Endothelial cell of umbilical vein (primary cell): ENCODE measurements at regions not wholly inside any gene's neighbourhood (a gene's known extent, or its start where the extent isn't known, plus 50 kb on each side); places are given as distances from the start of the nearest gene placed in this dataset.

Experiments used
- BruUV-seq: library from RNA; stranded (reverse); fragments of 400-500 nt; replicated peaks from 2 replicates; lab custom pipeline; 2021; lab: Mats Ljungman, UMichigan
- CTCF ChIA-PET: fragments of 300-600, 350-600 bp; sonication (Branson Sonifier 250); formaldehyde crosslinking; loops from one replicate; lab custom pipeline; 2021; ENCODE audit warnings: antibody characterized with exemption, inconsistent platforms; lab: Charles Lee
- POLR2A ChIA-PET: fragments of 300-600, 350-600 bp; sonication (Branson Sonifier 250); formaldehyde crosslinking; loops from one replicate; lab custom pipeline; 2021; ENCODE audit warnings: antibody characterized with exemption, inconsistent platforms; lab: Charles Lee
- DNase-seq: peaks from one replicate; pipeline ENCODE4 v3.0.0-alpha.2; 2011; ENCODE audit warnings: low read depth, low spot score
- FAIRE-seq: peaks from 2 replicates; lab custom pipeline; 2011; peaks lifted over from hg19 to GRCh38; lab: Jason Lieb, UNC
- H2AFZ ChIP-seq: 2 replicates; pipeline ENCODE4 v1.6.0; 2012; ENCODE audit warnings: low read depth, low read length, control low read depth, inconsistent platforms
- H3K27ac ChIP-seq: 2 replicates; pipeline ENCODE4 v1.5.1; 2011; ENCODE audit warnings: low read depth, mild to moderate bottlenecking, control low read depth, low read length, moderate library complexity; ENCODE audit not compliant: insufficient read depth
- H3K27me3 ChIP-seq, 2 experiments: 2 replicates each; pipeline versions ENCODE4 v1.6.0 to v1.6.1; 2011; ENCODE audit warnings: low read length in 2 of 2, mixed read lengths in 1 of 2; ENCODE audit not compliant: control insufficient read depth in 2 of 2, insufficient read depth in 2 of 2
- H3K36me3 ChIP-seq, 2 experiments: 2 replicates in 1 of 2; 3 replicates in 1 of 2; pipeline ENCODE4 v1.5.1; 2011; ENCODE audit warnings: low read length in 2 of 2, mild to moderate bottlenecking in 1 of 2, moderate library complexity in 1 of 2; ENCODE audit not compliant: control insufficient read depth in 2 of 2, insufficient read depth in 2 of 2; ENCODE audit errors: extremely low read depth in 1 of 2
- H3K4me1 ChIP-seq: 3 replicates; pipeline ENCODE4 v1.5.1; 2011; ENCODE audit warnings: mild to moderate bottlenecking, low read length; ENCODE audit not compliant: control insufficient read depth, insufficient read depth; ENCODE audit errors: extremely low read depth
- H3K4me2 ChIP-seq: 2 replicates; pipeline ENCODE4 v1.6.1; 2011; ENCODE audit warnings: low read length, control low read depth, mixed read lengths; ENCODE audit not compliant: insufficient read depth
- H3K4me3 ChIP-seq, 3 experiments: fragments of 200-600 bp in 1 of 3; sonication (generic), shearing (Covaris generic) in 1 of 3; replicated peaks in 1 of 3; 2 replicates each; pipeline ENCODE4 v1.5.1; 2011 to 2016; ENCODE audit warnings: control low read depth in 3 of 3, low read length in 3 of 3, mild to moderate bottlenecking in 2 of 3, inconsistent platforms in 1 of 3, low read depth in 1 of 3, moderate library complexity in 1 of 3; ENCODE audit not compliant: insufficient read depth in 1 of 3
- H3K79me2 ChIP-seq: 2 replicates; pipeline ENCODE4 v1.6.0; 2012; ENCODE audit warnings: low read length, inconsistent platforms; ENCODE audit not compliant: control insufficient read depth, insufficient read depth
- H3K9ac ChIP-seq: replicated peaks from 2 replicates; pipeline ENCODE3; 2011; ENCODE audit warnings: low read length, control low read depth; ENCODE audit not compliant: insufficient read depth; ENCODE audit errors: extremely low read depth
- H3K9me1 ChIP-seq: replicated peaks from 3 replicates; pipeline ENCODE4 v1.6.0; 2011; ENCODE audit warnings: mild to moderate bottlenecking, low read length; ENCODE audit not compliant: control insufficient read depth, insufficient read depth; ENCODE audit errors: extremely low read depth
- H3K9me3 ChIP-seq: replicated peaks from 2 replicates; pipeline ENCODE4 v1.5.1; 2012; ENCODE audit warnings: low read length, inconsistent platforms; ENCODE audit not compliant: control insufficient read depth, insufficient read depth
- H4K20me1 ChIP-seq: replicated peaks from 2 replicates; pipeline ENCODE3; 2011; ENCODE audit warnings: mild to moderate bottlenecking, low read length; ENCODE audit not compliant: control insufficient read depth, insufficient read depth; ENCODE audit errors: extremely low read depth
- CTCF ChIP-seq, 2 donors: IDR thresholded peaks; 1 replicate in 1 of 2; 2 replicates in 1 of 2; pipeline ENCODE4 v1.5.1; 2011; ENCODE audit warnings: low read length in 2 of 2, mild to moderate bottlenecking in 2 of 2, moderate library complexity in 2 of 2, control low read depth in 1 of 2, inconsistent platforms in 1 of 2, low read depth in 1 of 2; ENCODE audit not compliant: insufficient read depth in 1 of 2; ENCODE audit errors: extremely low read depth in 1 of 2
- EZH2 ChIP-seq: IDR thresholded peaks from 2 replicates; pipeline ENCODE4 v1.6.1; 2012; ENCODE audit warnings: borderline replicate concordance, low read depth, mild to moderate bottlenecking, moderate library complexity, low read length, inconsistent platforms; ENCODE audit not compliant: severe bottlenecking
- FOS ChIP-seq: IDR thresholded peaks from 2 replicates; pipeline ENCODE4 v1.6.1; 2011; ENCODE audit warnings: mild to moderate bottlenecking, low read length, moderate library complexity, borderline replicate concordance; ENCODE audit not compliant: insufficient read depth
- GATA2 ChIP-seq: IDR thresholded peaks from 2 replicates; pipeline ENCODE4 v1.7.0; 2011; ENCODE audit warnings: low read depth, mild to moderate bottlenecking, moderate library complexity, mixed read lengths, low read length; ENCODE audit not compliant: insufficient read length, insufficient read depth
- JUN ChIP-seq: IDR thresholded peaks from 2 replicates; pipeline ENCODE4 v1.6.1; 2011; ENCODE audit warnings: borderline replicate concordance, low read depth; ENCODE audit not compliant: insufficient read length, insufficient read depth
- MAX ChIP-seq: IDR thresholded peaks from 2 replicates; pipeline ENCODE4 v1.6.1; 2011; ENCODE audit not compliant: insufficient read depth, insufficient read length
- MYC ChIP-seq: IDR thresholded peaks from one replicate; pipeline ENCODE4 v1.6.1; 2011; ENCODE audit warnings: mild to moderate bottlenecking, low read depth, low read length
- POLR2A ChIP-seq: IDR thresholded peaks from 2 replicates; pipeline ENCODE4 v1.6.1; 2012; ENCODE audit warnings: low read depth, mild to moderate bottlenecking, control low read depth, low read length
- POLR2AphosphoS5 ChIP-seq: IDR thresholded peaks from 2 replicates; pipeline ENCODE4 v1.6.1; 2012; ENCODE audit warnings: low read depth, mild to moderate bottlenecking, control low read depth, low read length, moderate library complexity; ENCODE audit not compliant: insufficient read depth
- dilution Hi-C: fragments of 300-500 bp; cut with MboI; formaldehyde crosslinking; loops from one replicate; pipeline ENCODE4 v1.15.0; 2019; ENCODE audit warnings: low sequenced_read_pairs; ENCODE audit not compliant: extremely low pct_ligation_motif_present
- intact Hi-C: fragments of 100-400 bp; cut with micrococcal nuclease; formaldehyde crosslinking; loops from one replicate; pipeline ENCODE4 v1.10.0; 2022

GRCh38 chr17:12590417-12590816, 75.3 kb upstream of the MYOCD start:
- Histone ChIP-seq H2AFZ (no peak overlapping the region), H3K27me3 (no peaks in the 10 kb centered on the region), H3K9me3 (peaks cover 1% of the 10 kb centered on the region), H3K4me2 (no peak overlapping the region), H3K79me2 (no peaks in the 10 kb centered on the region), H3K27ac (no peak overlapping the region), H3K36me3 (no peaks in the 10 kb centered on the region), H4K20me1 (no peaks in the 10 kb centered on the region), H3K9me1 (no peaks in the 10 kb centered on the region), H3K4me3 (no peak overlapping the region), H3K4me1 (no peaks in the 10 kb centered on the region), H3K9ac (no peak overlapping the region)
- FAIRE-seq (no peak), DNase-seq (no peak)
- intact Hi-C loops (no loop called here), dilution Hi-C loops (no loop called here)
- TF ChIP-seq GATA2, result no peak
- no peak for TF ChIP-seq POLR2AphosphoS5
- TF ChIP-seq FOS, result no peak
- TF ChIP-seq MYC, result no peak
- TF ChIP-seq POLR2A, result no peak
- no peak for TF ChIP-seq CTCF (IDR thresholded peaks at IDR 0.05; ENCODE audit: extremely low read depth in 1 of 2, insufficient read depth in 1 of 2, low read depth in 1 of 2, low read length in 2 of 2)
- TF ChIP-seq MAX, result no peak
- no peak for TF ChIP-seq EZH2
- TF ChIP-seq JUN, result no peak
- no TSS peak for BruUV-seq
- ChIA-PET POLR2A (no interaction called here), CTCF (no interaction called here)
